ENCODE measurements at regions not wholly inside any gene's neighbourhood (a gene's known extent, or its start where the extent isn't known, plus 50 kb on each side); places are given as distances from the start of the nearest gene placed in this dataset.

GRCh38 chr12:89879766-89880165, 171.1 kb upstream of the ATP2B1 start:
- H3K27me3 ChIP-seq (ENCODE audit: control insufficient read depth in 4 of 4, insufficient read depth in 4 of 4, low read length in 3 of 4), result no peaks in the 10 kb centered on the region
- no peaks in the 10 kb centered on the region for H3K36me3 ChIP-seq (ENCODE audit: control insufficient read depth in 4 of 4, insufficient read depth in 3 of 4, low read depth in 1 of 4, low read length in 3 of 4)
- no peaks in the 10 kb centered on the region for H3K9me3 ChIP-seq (ENCODE audit: control insufficient read depth in 4 of 4, low read length in 3 of 4)
- TF ChIP-seq FOXA1 (IDR thresholded peaks at IDR 0.05) (no peak), HNF4A (conservative IDR thresholded peaks at IDR 0.05) (no peak), JUND (IDR thresholded peaks at IDR 0.05) (no peak), HNF4G (IDR thresholded peaks at IDR 0.05) (no peak), TAF1 (conservative IDR thresholded peaks at IDR 0.05) (no peak), RAD21 (IDR thresholded peaks at IDR 0.05) (no peak), EGR1 (IDR thresholded peaks at IDR 0.05; ENCODE audit: low read depth in 2 of 2) (no peak), FOXA2 (IDR thresholded peaks at IDR 0.05) (no peak), NR2F2 (IDR thresholded peaks at IDR 0.05) (no peak), ATF3 (IDR thresholded peaks at IDR 0.05) (no peak)
- no peak overlapping the region for H3K4me3 ChIP-seq (ENCODE audit: low read depth in 1 of 3, low read length in 3 of 3)
- H3K27ac ChIP-seq (ENCODE audit: low read depth in 1 of 2, low read length in 2 of 2), result no peak overlapping the region
- 98% methylated on average over 1 of the region's 1 CpG for WGBS
- H3K9ac ChIP-seq (ENCODE audit: low read depth in 1 of 2, low read length in 2 of 2), result no peak overlapping the region
- DNase-seq (ENCODE audit: low spot score), result no peak
- H3K4me1 ChIP-seq (ENCODE audit: control insufficient read depth in 4 of 4, insufficient read depth in 4 of 4, low read length in 3 of 4), result no peaks in the 10 kb centered on the region

GRCh38 chr12:89878950-89879349, 170.3 kb upstream of the ATP2B1 start:
- TF ChIP-seq EGR1 (IDR thresholded peaks at IDR 0.05; ENCODE audit: low read depth in 2 of 2) (no peak), SP1 (IDR thresholded peaks at IDR 0.05) (no peak), CTCF (IDR thresholded peaks at IDR 0.05; ENCODE audit: low read depth, low read length, missing input control) (no peak), TAF1 (conservative IDR thresholded peaks at IDR 0.05) (no peak), HNF4A (conservative IDR thresholded peaks at IDR 0.05) (no peak), JUND (IDR thresholded peaks at IDR 0.05) (no peak), FOXA1 (IDR thresholded peaks at IDR 0.05) (no peak), HNF4G (IDR thresholded peaks at IDR 0.05) (no peak), NR2F2 (IDR thresholded peaks at IDR 0.05) (no peak), GABPA (IDR thresholded peaks at IDR 0.05 in 1 of 2, conservative IDR thresholded peaks at IDR 0.05 in 1 of 2) (no peak), YY1 (IDR thresholded peaks at IDR 0.05) (no peak), FOXA2 (IDR thresholded peaks at IDR 0.05) (no peak), RAD21 (IDR thresholded peaks at IDR 0.05) (no peak)
- no peak for DNase-seq (ENCODE audit: low spot score)
- H3K9me3 ChIP-seq (ENCODE audit: control insufficient read depth in 4 of 4, low read length in 3 of 4), result no peaks in the 10 kb centered on the region
- 63% methylated on average over 2 of the region's 2 CpGs for WGBS
- no peak overlapping the region for H3K9ac ChIP-seq (ENCODE audit: low read depth in 1 of 2, low read length in 2 of 2)
- no peaks in the 10 kb centered on the region for H3K36me3 ChIP-seq (ENCODE audit: control insufficient read depth in 4 of 4, insufficient read depth in 3 of 4, low read depth in 1 of 4, low read length in 3 of 4)
- H3K4me1 ChIP-seq (ENCODE audit: control insufficient read depth in 4 of 4, insufficient read depth in 4 of 4, low read length in 3 of 4), result no peaks in the 10 kb centered on the region
- H3K4me3 ChIP-seq (ENCODE audit: low read depth in 1 of 3, low read length in 3 of 3), result no peak overlapping the region
- no peak overlapping the region for H3K27ac ChIP-seq (ENCODE audit: low read depth in 1 of 2, low read length in 2 of 2)
- no peaks in the 10 kb centered on the region for H3K27me3 ChIP-seq (ENCODE audit: control insufficient read depth in 4 of 4, insufficient read depth in 4 of 4, low read length in 3 of 4)

GRCh38 chr12:89878327-89878726, 169.7 kb upstream of the ATP2B1 start:
- H3K36me3 ChIP-seq (ENCODE audit: control insufficient read depth in 4 of 4, insufficient read depth in 3 of 4, low read depth in 1 of 4, low read length in 3 of 4), result no peaks in the 10 kb centered on the region
- no peak overlapping the region for H3K27ac ChIP-seq (ENCODE audit: low read depth in 1 of 2, low read length in 2 of 2)
- H3K4me1 ChIP-seq (ENCODE audit: control insufficient read depth in 4 of 4, insufficient read depth in 4 of 4, low read length in 3 of 4), result no peaks in the 10 kb centered on the region
- no peak overlapping the region for H3K9ac ChIP-seq (ENCODE audit: low read depth in 1 of 2, low read length in 2 of 2)
- no peaks in the 10 kb centered on the region for H3K27me3 ChIP-seq (ENCODE audit: control insufficient read depth in 4 of 4, insufficient read depth in 4 of 4, low read length in 3 of 4)
- H3K9me3 ChIP-seq (ENCODE audit: control insufficient read depth in 4 of 4, low read length in 3 of 4), result no peaks in the 10 kb centered on the region
- no peak overlapping the region for H3K4me3 ChIP-seq (ENCODE audit: low read depth in 1 of 3, low read length in 3 of 3)
- whole genome bisulfite sequencing, result 87% methylated on average over 6 of the region's 6 CpGs
- TF ChIP-seq FOXA2 (IDR thresholded peaks at IDR 0.05) (no peak), HNF4G (IDR thresholded peaks at IDR 0.05) (no peak), ATF3 (IDR thresholded peaks at IDR 0.05) (no peak), REST (IDR thresholded peaks at IDR 0.05) (no peak), FOXA1 (IDR thresholded peaks at IDR 0.05) (no peak), ZBTB33 (IDR thresholded peaks at IDR 0.05) (no peak)
- no peak for DNase-seq (ENCODE audit: low spot score)
